HCT116 (cell line): ENCODE measurements at regions not wholly inside any gene's neighbourhood (a gene's known extent, or its start where the extent isn't known, plus 50 kb on each side); places are given as distances from the start of the nearest gene placed in this dataset.

Source experiments
- ATAC-seq: fragments of 200-7000 bp; cut with Tn5 transposase; 2 replicates; pipeline ENCODE4 v1.9.1; 2020; ENCODE audit warnings: mild to moderate bottlenecking, moderate library complexity
- BruUV-seq: library from RNA; stranded (reverse); fragments of 400-500 nt; replicated peaks from 2 replicates; lab custom pipeline; 2021; lab: Mats Ljungman, UMichigan
- CTCF ChIA-PET: fragments of 300-600 bp; sonication (Branson Sonifier 250); formaldehyde crosslinking; loops from one replicate; lab custom pipeline; 2021; ENCODE audit warnings: antibody characterized with exemption; lab: Charles Lee
- POLR2A ChIA-PET: fragments of 300-600, 350-600 bp; sonication (Branson Sonifier 250); formaldehyde crosslinking; loops from one replicate; lab custom pipeline; 2021; ENCODE audit warnings: antibody characterized with exemption; lab: Charles Lee
- RAD21 ChIA-PET, 2 experiments: fragments of 300-600 bp; sonication (Branson Sonifier 250); formaldehyde crosslinking; loops; one replicate each; lab custom pipeline; 2023; ENCODE audit warnings: low total read pairs in 2 of 2; ENCODE audit not compliant: uncharacterized antibody in 2 of 2, unreplicated experiment in 2 of 2, low non-redundant PET in 1 of 2; lab: Charles Lee
- DNase-seq: peaks from one replicate; pipeline ENCODE4 v3.0.0-alpha.2; 2010; ENCODE audit warnings: low read depth, low spot score
- H2AFZ ChIP-seq: fragments of 200-600 bp; shearing (Covaris generic), sonication (generic); 2 replicates; pipeline ENCODE4 v1.6.1; 2017; ENCODE audit warnings: low read depth, mixed run types, mixed read lengths, antibody characterized with exemption, low read length; ENCODE audit not compliant: poor library complexity, severe bottlenecking
- H3K27ac ChIP-seq: 2 replicates; pipeline ENCODE4 v1.5.1; 2012; ENCODE audit warnings: low read depth, low read length
- H3K27me3 ChIP-seq: fragments of 200-600 bp; sonication (generic); 2 replicates; pipeline ENCODE4 v1.6.1; 2016; ENCODE audit warnings: mixed run types, low read length, mixed read lengths; ENCODE audit not compliant: insufficient read depth
- H3K36me3 ChIP-seq, 2 experiments: fragments of 200-500 bp in 1 of 2; fragments of 200-600 bp in 1 of 2; sonication (Bioruptor generic) in 1 of 2; sonication (generic) in 1 of 2; 2 replicates each; pipeline versions ENCODE4 v1.5.1 to v1.6.1; 2014 to 2016; ENCODE audit warnings: low read length in 2 of 2, inconsistent platforms in 1 of 2, mixed read lengths in 1 of 2, mixed run types in 1 of 2; ENCODE audit not compliant: insufficient read depth in 2 of 2, control insufficient read depth in 1 of 2
- H3K4me1 ChIP-seq, 2 experiments: fragments of 200-600 bp in 1 of 2; sonication (generic) in 1 of 2; 2 replicates each; pipeline versions ENCODE4 v1.5.1 to v1.6.1; 2012 to 2017; ENCODE audit warnings: low read length in 2 of 2, inconsistent platforms in 1 of 2, mild to moderate bottlenecking in 1 of 2, mixed read lengths in 1 of 2, mixed run types in 1 of 2, moderate library complexity in 1 of 2; ENCODE audit not compliant: insufficient read depth in 2 of 2, control insufficient read depth in 1 of 2
- H3K4me2 ChIP-seq: fragments of 200-600 bp; sonication (generic); 2 replicates; pipeline ENCODE4 v1.6.1; 2017; ENCODE audit warnings: mixed run types, low read length, mixed read lengths
- H3K4me3 ChIP-seq, 2 experiments: fragments of 200-600 bp in 1 of 2; sonication (generic) in 1 of 2; replicated peaks in 1 of 2; 2 replicates each; pipeline ENCODE4 v1.5.1; 2011 to 2016; ENCODE audit warnings: low read length in 2 of 2, control low read depth in 1 of 2, low read depth in 1 of 2, mild to moderate bottlenecking in 1 of 2, mixed read lengths in 1 of 2, mixed run types in 1 of 2
- H3K79me2 ChIP-seq: fragments of 200-600 bp; sonication (generic); 2 replicates; pipeline ENCODE4 v1.6.1; 2017; ENCODE audit warnings: mild to moderate bottlenecking, mixed run types, low read length, moderate library complexity, mixed read lengths; ENCODE audit not compliant: insufficient read depth
- H3K9ac ChIP-seq: fragments of 200-600 bp; sonication (generic); 2 replicates; pipeline ENCODE4 v1.6.1; 2016; ENCODE audit warnings: low read length, mixed read lengths
- H3K9me2 ChIP-seq: fragments of 200-600 bp; sonication (generic), shearing (Covaris generic); 2 replicates; pipeline ENCODE4 v1.6.1; 2017; ENCODE audit warnings: mixed run types, mild to moderate bottlenecking, moderate library complexity; ENCODE audit not compliant: insufficient read depth
- H3K9me3 ChIP-seq, 2 experiments: fragments of 200-500 bp in 1 of 2; fragments of 200-600 bp in 1 of 2; sonication (Bioruptor generic) in 1 of 2; sonication (generic) in 1 of 2; 2 replicates each; pipeline ENCODE4 v1.6.1; 2014 to 2017; ENCODE audit warnings: low read length in 2 of 2, mixed read lengths in 2 of 2, inconsistent platforms in 1 of 2, low read depth in 1 of 2, mild to moderate bottlenecking in 1 of 2, mixed run types in 1 of 2, moderate library complexity in 1 of 2; ENCODE audit not compliant: control insufficient read depth in 1 of 2, insufficient read depth in 1 of 2
- H4K20me1 ChIP-seq: fragments of 200-600 bp; sonication (generic), shearing (Covaris generic); 2 replicates; pipeline ENCODE4 v1.6.1; 2017; ENCODE audit warnings: mixed run types, mild to moderate bottlenecking, moderate library complexity; ENCODE audit not compliant: insufficient read depth
- CBX3 ChIP-seq: IDR thresholded peaks from 2 replicates; pipeline ENCODE4 v1.6.1; 2012; ENCODE audit warnings: low read depth
- EGR1 ChIP-seq: IDR thresholded peaks from 2 replicates; pipeline ENCODE4 v1.6.1; 2012; ENCODE audit warnings: low read depth
- ELF1 ChIP-seq: IDR thresholded peaks from 2 replicates; pipeline ENCODE4 v1.6.1; 2012; ENCODE audit warnings: low read depth, borderline replicate concordance
- EZH2phosphoT487 ChIP-seq: fragments of 200-600 bp; IDR thresholded peaks from 2 replicates; pipeline ENCODE4 v1.6.1; 2018; ENCODE audit warnings: antibody characterized with exemption, borderline replicate concordance
- FOSL1 ChIP-seq: IDR thresholded peaks from 2 replicates; pipeline ENCODE4 v1.6.1; 2012; ENCODE audit warnings: low read depth
- JUND ChIP-seq: IDR thresholded peaks from 2 replicates; pipeline ENCODE4 v1.6.1; 2012
- POLR2A ChIP-seq: IDR thresholded peaks from 2 replicates; pipeline ENCODE4 v1.7.0; 2011; ENCODE audit warnings: borderline replicate concordance; ENCODE audit not compliant: insufficient read depth, insufficient read length; ENCODE audit errors: extremely low read depth
- POLR2AphosphoS5 ChIP-seq: IDR thresholded peaks from 2 replicates; pipeline ENCODE4 v1.6.1; 2011; ENCODE audit warnings: mild to moderate bottlenecking, low read depth, low read length, moderate library complexity
- SIN3A ChIP-seq: IDR thresholded peaks from 2 replicates; pipeline ENCODE4 v1.6.1; 2012; ENCODE audit warnings: low read depth
- SP1 ChIP-seq: IDR thresholded peaks from 2 replicates; pipeline ENCODE4 v1.6.1; 2012; ENCODE audit warnings: low read depth
- TCF7L2 ChIP-seq: IDR thresholded peaks from 2 replicates; pipeline ENCODE4 v1.7.0; 2011; ENCODE audit warnings: borderline replicate concordance, inconsistent platforms; ENCODE audit not compliant: insufficient read depth, insufficient read length; ENCODE audit errors: extremely low read depth
- YY1 ChIP-seq: IDR thresholded peaks from 2 replicates; pipeline ENCODE4 v1.6.1; 2011; ENCODE audit warnings: low read length, low read depth, moderate library complexity, mild to moderate bottlenecking; ENCODE audit not compliant: insufficient replicate concordance; ENCODE audit errors: extremely low read depth
- ZFX ChIP-seq: fragments of 450-650 bp; IDR thresholded peaks from 2 replicates; pipeline ENCODE4 v1.6.1; 2017
- intact Hi-C: fragments of 100-400 bp; cut with micrococcal nuclease; formaldehyde crosslinking; loops from 2 replicates; pipeline ENCODE4 v1.10.0; 2022
- TF ChIP-seq, protein P1 (sequence below): IDR thresholded peaks from 2 replicates; pipeline ENCODE4 v1.6.1; 2011; ENCODE audit warnings: mild to moderate bottlenecking, low read length, moderate library complexity; ENCODE audit not compliant: insufficient replicate concordance; ENCODE audit errors: extremely low read depth
- TF ChIP-seq, protein P2 (sequence below), 3 experiments: fragments of 200-600 bp in 1 of 3; sonication (generic) in 1 of 3; IDR thresholded peaks in 2 of 3; conservative IDR thresholded peaks in 1 of 3; 2 replicates each; pipeline ENCODE4 v1.5.1; 2012 to 2017; ENCODE audit warnings: low read depth in 2 of 3, low read length in 2 of 3, antibody characterized with exemption in 1 of 3, borderline replicate concordance in 1 of 3, control low read depth in 1 of 3, mild to moderate bottlenecking in 1 of 3, mixed read lengths in 1 of 3, mixed run types in 1 of 3, moderate library complexity in 1 of 3; ENCODE audit not compliant: insufficient read depth in 1 of 3
- TF ChIP-seq, protein P3 (sequence below): IDR thresholded peaks from 2 replicates; pipeline ENCODE4 v1.6.1; 2012

DNA sequence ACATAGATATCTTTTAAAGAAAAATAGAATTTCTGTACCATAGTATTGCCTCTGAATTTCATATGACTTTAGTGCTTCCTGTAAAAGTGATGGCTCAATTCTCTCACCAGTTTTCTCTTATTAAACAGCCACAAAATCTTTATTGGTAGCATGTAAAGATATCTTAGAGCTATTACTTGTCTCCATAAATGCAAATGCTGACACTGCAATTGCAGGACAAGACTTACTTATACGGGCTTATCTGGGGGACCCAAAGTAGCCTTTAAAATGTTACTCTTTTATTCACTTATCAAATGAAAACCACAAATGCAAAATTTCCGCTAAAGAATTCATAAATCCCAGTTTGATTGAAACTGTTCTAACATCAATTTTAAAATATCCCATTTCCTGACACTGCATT, 287.1 kb upstream of the SPTLC3 start (continued):
- no peak for TF ChIP-seq EGR1
- no peak for TF ChIP-seq TCF7L2
- TF ChIP-seq, protein P1, sequence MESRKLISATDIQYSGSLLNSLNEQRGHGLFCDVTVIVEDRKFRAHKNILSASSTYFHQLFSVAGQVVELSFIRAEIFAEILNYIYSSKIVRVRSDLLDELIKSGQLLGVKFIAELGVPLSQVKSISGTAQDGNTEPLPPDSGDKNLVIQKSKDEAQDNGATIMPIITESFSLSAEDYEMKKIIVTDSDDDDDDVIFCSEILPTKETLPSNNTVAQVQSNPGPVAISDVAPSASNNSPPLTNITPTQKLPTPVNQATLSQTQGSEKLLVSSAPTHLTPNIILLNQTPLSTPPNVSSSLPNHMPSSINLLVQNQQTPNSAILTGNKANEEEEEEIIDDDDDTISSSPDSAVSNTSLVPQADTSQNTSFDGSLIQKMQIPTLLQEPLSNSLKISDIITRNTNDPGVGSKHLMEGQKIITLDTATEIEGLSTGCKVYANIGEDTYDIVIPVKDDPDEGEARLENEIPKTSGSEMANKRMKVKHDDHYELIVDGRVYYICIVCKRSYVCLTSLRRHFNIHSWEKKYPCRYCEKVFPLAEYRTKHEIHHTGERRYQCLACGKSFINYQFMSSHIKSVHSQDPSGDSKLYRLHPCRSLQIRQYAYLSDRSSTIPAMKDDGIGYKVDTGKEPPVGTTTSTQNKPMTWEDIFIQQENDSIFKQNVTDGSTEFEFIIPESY: no peak
- no peak for TF ChIP-seq CBX3
- no peak for TF ChIP-seq FOSL1
- TF ChIP-seq YY1: no peak
- TF ChIP-seq ZFX: no peak
- TF ChIP-seq EZH2phosphoT487: no peak

DNA sequence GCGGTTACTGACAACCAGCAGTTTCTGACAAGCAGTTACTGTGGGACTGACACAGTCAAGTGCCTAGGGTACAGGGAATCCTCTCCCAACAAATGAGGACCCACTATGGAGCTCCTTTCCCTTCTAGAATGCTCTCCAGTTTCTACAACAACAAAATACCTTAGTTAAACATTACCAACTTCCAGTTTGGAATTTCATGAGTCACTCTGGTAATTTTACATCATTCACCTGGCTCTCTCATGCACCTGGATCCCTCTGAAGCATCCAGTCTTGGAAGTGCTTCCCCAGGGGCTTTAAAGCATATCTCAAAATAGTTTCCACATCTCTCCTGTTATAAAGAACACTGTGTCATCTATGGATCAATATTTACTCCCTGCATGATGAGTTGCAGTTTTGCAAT, 286.7 kb upstream of the SPTLC3 start:
- Histone ChIP-seq H3K9me2 (no peaks in the 10 kb centered on the region), H4K20me1 (no peaks in the 10 kb centered on the region), H3K9me3 (peaks cover 23 to 26% of the 10 kb centered on the region in 2 experiments; a peak in 3 of 4 replicates), H3K4me2 (no peak overlapping the region), H3K4me1 (no peaks in the 10 kb centered on the region), H3K36me3 (no peaks in the 10 kb centered on the region), H3K79me2 (no peaks in the 10 kb centered on the region), H3K27me3 (no peaks in the 10 kb centered on the region), H3K27ac (no peak overlapping the region), H2AFZ (no peak overlapping the region), H3K9ac (no peak overlapping the region), H3K4me3 (no peak overlapping the region)
- RAD21 ChIA-PET: no interaction called here
- intact Hi-C loops: no loop called here
- TF ChIP-seq, protein P2, sequence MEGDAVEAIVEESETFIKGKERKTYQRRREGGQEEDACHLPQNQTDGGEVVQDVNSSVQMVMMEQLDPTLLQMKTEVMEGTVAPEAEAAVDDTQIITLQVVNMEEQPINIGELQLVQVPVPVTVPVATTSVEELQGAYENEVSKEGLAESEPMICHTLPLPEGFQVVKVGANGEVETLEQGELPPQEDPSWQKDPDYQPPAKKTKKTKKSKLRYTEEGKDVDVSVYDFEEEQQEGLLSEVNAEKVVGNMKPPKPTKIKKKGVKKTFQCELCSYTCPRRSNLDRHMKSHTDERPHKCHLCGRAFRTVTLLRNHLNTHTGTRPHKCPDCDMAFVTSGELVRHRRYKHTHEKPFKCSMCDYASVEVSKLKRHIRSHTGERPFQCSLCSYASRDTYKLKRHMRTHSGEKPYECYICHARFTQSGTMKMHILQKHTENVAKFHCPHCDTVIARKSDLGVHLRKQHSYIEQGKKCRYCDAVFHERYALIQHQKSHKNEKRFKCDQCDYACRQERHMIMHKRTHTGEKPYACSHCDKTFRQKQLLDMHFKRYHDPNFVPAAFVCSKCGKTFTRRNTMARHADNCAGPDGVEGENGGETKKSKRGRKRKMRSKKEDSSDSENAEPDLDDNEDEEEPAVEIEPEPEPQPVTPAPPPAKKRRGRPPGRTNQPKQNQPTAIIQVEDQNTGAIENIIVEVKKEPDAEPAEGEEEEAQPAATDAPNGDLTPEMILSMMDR (IDR thresholded peaks at IDR 0.05 in 2 of 3, conservative IDR thresholded peaks at IDR 0.05 in 1 of 3; ENCODE audit: borderline replicate concordance in 1 of 3, insufficient read depth in 1 of 3, low read depth in 2 of 3, low read length in 2 of 3): no peak
- no peak for TF ChIP-seq TCF7L2
- TF ChIP-seq SIN3A: no peak
- TF ChIP-seq ZFX: no peak
- no peak for TF ChIP-seq POLR2AphosphoS5
- TF ChIP-seq, protein P3, sequence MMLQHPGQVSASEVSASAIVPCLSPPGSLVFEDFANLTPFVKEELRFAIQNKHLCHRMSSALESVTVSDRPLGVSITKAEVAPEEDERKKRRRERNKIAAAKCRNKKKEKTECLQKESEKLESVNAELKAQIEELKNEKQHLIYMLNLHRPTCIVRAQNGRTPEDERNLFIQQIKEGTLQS: no peak
- TF ChIP-seq FOSL1: no peak
- no peak for TF ChIP-seq JUND
- TF ChIP-seq EGR1: no peak
- TF ChIP-seq POLR2A: no peak
- TF ChIP-seq ELF1: no peak
- no peak for TF ChIP-seq SP1
- TF ChIP-seq CBX3: no peak
- no peak for TF ChIP-seq EZH2phosphoT487
- no TSS peak for BruUV-seq
- ATAC-seq (no peak), DNase-seq (no peak)
- CTCF ChIA-PET: no interaction called here
- POLR2A ChIA-PET: no interaction called here
